ENCODE measurements at regions not wholly inside any gene's neighbourhood (a gene's known extent, or its start where the extent isn't known, plus 50 kb on each side); places are given as distances from the start of the nearest gene placed in this dataset.
"Not testable (repeated sequence)": the region's sequence is repeated elsewhere in the genome, so short reads cannot be mapped to it uniquely, and the experiment has no call there.

DNA sequence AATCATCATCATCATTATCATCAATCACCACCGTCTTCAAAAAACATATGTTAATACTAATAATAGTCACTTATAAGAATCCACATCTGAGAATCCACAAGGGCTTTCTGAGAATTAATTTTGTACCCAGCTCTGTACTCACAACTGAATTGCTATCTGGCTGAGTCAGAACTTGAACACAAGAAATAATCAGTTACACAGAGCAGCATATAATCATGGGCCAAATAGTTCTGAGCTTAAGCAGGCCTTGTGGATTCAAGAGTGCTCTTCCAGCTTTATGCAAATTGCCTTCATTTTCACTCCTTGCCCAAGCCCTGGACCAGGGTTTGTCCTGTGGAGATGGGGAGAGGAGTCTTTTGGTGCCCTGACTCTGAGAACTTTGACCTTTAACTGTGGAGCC is 304.5 kb downstream of the ZNF248 start:
- no peaks in the 10 kb centered on the region for H3K4me1 ChIP-seq

DNA sequence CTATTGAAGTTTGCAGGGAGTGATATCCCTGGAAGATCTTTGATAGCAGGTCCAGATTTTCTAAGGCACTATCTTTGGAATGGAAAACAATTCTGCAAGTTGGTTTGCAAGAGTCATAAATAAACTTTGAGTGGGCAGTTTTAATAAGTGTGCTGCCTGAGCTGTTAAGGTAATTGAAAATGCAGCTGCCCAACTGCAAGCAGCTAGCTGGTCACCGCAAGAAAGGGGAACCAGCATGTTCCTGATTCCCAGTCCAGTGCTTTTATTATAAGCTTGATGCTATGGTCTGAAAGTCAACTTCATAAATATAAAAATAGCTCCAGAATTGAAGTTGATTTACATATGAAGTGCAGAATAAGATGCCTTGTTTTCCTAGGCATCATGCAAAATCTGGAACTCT is 308.4 kb downstream of the ZNF248 start:
- H3K4me1 ChIP-seq: no peaks in the 10 kb centered on the region
- no peaks in the 10 kb centered on the region for H3K9me3 ChIP-seq
- H3K36me3 ChIP-seq: no peaks in the 10 kb centered on the region
- no peaks in the 10 kb centered on the region for H3K27me3 ChIP-seq
- H3K4me3 ChIP-seq (ENCODE audit: low read depth, low read length): no peak overlapping the region
- TF ChIP-seq, protein P1, sequence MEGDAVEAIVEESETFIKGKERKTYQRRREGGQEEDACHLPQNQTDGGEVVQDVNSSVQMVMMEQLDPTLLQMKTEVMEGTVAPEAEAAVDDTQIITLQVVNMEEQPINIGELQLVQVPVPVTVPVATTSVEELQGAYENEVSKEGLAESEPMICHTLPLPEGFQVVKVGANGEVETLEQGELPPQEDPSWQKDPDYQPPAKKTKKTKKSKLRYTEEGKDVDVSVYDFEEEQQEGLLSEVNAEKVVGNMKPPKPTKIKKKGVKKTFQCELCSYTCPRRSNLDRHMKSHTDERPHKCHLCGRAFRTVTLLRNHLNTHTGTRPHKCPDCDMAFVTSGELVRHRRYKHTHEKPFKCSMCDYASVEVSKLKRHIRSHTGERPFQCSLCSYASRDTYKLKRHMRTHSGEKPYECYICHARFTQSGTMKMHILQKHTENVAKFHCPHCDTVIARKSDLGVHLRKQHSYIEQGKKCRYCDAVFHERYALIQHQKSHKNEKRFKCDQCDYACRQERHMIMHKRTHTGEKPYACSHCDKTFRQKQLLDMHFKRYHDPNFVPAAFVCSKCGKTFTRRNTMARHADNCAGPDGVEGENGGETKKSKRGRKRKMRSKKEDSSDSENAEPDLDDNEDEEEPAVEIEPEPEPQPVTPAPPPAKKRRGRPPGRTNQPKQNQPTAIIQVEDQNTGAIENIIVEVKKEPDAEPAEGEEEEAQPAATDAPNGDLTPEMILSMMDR (IDR thresholded peaks at IDR 0.05; ENCODE audit: low read depth, low read length): no peak
- no peak for DNase-seq

More for the DNA sequence above, 304.5 kb downstream of the ZNF248 start:
- TF ChIP-seq, protein P1 (IDR thresholded peaks at IDR 0.05; ENCODE audit: low read depth, low read length): no peak
- Histone ChIP-seq H3K36me3 (no peaks in the 10 kb centered on the region), H3K27me3 (no peaks in the 10 kb centered on the region), H3K4me3 (ENCODE audit: low read depth, low read length) (no peak overlapping the region), H3K9me3 (no peaks in the 10 kb centered on the region)
- DNase-seq: no peak

DNA sequence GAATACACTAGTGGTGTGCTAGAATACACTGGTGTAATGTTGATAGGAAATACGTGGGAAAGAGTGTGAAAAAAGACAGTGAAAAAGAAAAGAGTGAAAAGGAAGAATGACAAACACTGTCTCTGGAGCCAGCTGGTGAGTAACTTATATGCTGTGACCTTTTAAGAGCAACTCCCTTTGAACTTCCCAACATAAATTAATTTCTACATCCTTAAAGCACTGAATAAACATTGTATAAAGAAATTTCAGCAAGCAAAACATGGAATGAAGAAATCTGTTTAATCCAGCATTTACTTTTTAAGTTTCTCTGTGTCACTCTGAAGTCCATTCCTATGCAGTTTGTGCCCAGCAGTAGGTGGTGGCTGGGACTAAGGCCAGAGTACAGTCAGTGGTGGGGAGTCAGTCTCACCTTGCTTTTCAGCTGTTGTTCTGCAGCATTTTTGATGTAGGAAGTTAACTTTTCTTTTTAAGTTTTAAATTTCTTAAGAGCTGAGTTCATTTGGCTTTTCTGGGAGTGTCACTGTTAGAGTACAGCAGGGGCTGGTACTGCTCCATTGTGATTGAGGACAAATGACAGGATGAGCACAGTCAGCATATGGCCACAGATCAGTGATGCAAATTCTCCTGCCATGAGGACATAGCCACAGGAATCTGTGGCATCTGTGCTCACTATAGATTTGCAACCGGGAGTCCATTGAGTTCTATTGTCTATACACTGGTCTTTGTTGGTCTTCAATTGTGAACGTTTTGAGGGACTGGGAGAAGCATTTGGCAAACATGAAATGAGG is 321.8 kb downstream of the ZNF248 start:
- Histone ChIP-seq H3K9me3 (no peaks in the 10 kb centered on the region), H3K4me1 (no peaks in the 10 kb centered on the region), H3K36me3 (no peaks in the 10 kb centered on the region), H3K27me3 (no peaks in the 10 kb centered on the region), H3K4me3 (ENCODE audit: low read depth, low read length) (no peak overlapping the region)
- no peak for DNase-seq
- TF ChIP-seq, protein P1 (IDR thresholded peaks at IDR 0.05; ENCODE audit: low read depth, low read length): no peak

DNA sequence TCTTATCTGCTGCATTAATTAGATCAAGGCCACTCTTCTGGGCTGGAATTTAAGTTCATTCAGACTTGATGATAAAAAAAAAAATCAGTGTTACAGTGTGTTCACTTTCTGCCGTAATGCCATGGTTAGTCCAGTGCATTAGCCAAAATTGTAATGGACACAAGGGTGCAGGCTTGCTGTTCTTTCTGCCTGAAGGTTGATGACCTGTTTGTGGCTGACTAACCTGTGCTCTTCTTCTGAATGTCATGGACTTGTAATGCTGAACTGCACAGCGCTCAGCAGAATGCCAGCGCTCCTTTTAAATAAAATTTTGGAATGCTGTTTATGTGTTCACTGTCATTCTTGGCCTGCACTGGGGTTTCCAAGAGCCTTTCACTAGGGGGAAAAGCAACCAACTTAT is 323.2 kb downstream of the ZNF248 start:
- TF ChIP-seq, protein P1 (IDR thresholded peaks at IDR 0.05; ENCODE audit: low read depth, low read length): no peak
- H3K4me1 ChIP-seq: no peaks in the 10 kb centered on the region
- no peak for DNase-seq
- no peaks in the 10 kb centered on the region for H3K9me3 ChIP-seq
- no peaks in the 10 kb centered on the region for H3K36me3 ChIP-seq
- H3K4me3 ChIP-seq (ENCODE audit: low read depth, low read length): no peak overlapping the region
- no peaks in the 10 kb centered on the region for H3K27me3 ChIP-seq

DNA sequence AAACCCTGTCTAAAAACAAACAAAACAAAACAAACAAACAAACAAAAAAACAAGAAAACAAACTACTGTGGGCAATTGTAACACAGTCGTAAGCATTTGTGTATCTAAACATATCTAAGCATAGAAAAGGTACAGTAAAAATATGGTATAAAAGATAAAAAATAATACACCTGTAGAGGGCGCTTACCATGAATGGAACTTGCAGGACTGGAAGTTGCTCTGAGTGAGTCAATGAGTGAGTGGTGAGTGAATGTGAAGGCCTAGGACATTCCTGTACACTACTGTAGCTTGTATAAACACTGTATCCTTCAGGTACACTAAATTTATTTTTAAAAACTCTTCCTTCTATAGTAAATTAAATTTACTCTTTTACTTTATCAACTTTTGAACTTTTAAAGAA is 332.0 kb downstream of the ZNF248 start:
- H3K36me3 ChIP-seq; DNase-seq; H3K9me3 ChIP-seq; H3K4me1 ChIP-seq; H3K4me3 ChIP-seq (ENCODE audit: low read depth, low read length); H3K27me3 ChIP-seq: not testable (repeated sequence)

DNA sequence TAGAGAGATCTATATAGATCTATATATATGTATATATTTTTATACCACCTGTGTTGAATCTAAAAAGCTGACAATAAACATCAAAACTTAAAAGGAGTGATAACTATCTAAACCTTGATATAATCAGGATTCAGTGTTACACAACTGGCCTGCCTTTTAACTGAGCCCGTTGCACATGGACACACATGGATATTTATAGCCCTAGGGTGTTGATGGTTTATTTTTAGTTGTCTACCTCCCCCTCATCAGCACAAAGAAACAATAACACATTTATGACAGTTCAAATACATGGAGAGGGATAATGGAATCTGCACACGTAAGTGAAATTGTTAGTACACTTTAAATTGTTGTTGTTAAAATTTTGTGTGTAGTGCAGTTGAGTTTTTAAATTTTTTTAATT is 336.9 kb downstream of the ZNF248 start:
- no peak for DNase-seq
- H3K4me3 ChIP-seq (ENCODE audit: low read depth, low read length): no peak overlapping the region
- no peaks in the 10 kb centered on the region for H3K27me3 ChIP-seq
- H3K36me3 ChIP-seq: no peaks in the 10 kb centered on the region
- TF ChIP-seq, protein P1 (IDR thresholded peaks at IDR 0.05; ENCODE audit: low read depth, low read length): no peak
- no peaks in the 10 kb centered on the region for H3K9me3 ChIP-seq
- H3K4me1 ChIP-seq: no peaks in the 10 kb centered on the region

DNA sequence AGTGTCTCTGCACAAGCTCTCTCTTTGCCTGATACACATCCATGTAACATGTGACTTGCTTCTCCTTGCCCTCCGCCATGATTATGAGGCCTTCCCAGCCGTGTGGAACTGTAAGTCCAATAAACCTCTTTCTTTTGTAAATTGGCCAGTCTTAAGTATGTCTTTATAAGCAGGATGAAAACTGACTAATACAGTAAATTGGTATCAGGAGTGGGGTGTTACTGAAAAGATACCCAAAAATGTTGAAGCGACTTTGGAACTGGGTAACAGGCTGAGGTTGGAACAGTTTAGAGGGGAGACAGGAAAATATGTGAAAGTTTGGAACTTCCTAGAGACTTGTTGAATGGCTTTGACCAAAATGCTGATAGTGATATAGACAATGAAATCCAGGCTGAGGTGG is 346.9 kb downstream of the ZNF248 start:
- not testable (repeated sequence) for DNase-seq; H3K4me1 ChIP-seq; H3K4me3 ChIP-seq (ENCODE audit: low read depth, low read length); H3K9me3 ChIP-seq; H3K27me3 ChIP-seq; H3K36me3 ChIP-seq
